ENCODE measurements at regions not wholly inside any gene's neighbourhood (a gene's known extent, or its start where the extent isn't known, plus 50 kb on each side); places are given as distances from the start of the nearest gene placed in this dataset.

GRCh38 chr13:87999240-87999700, 328.1 kb downstream of the SLITRK5 start:
- no peak for TF ChIP-seq CTCF (IDR thresholded peaks at IDR 0.05)
- TF ChIP-seq POLR2A (IDR thresholded peaks at IDR 0.05) = no peak

All from vagina (tissue), 2 donors.